ENCODE measurements at regions not wholly inside any gene's neighbourhood (a gene's known extent, or its start where the extent isn't known, plus 50 kb on each side); places are given as distances from the start of the nearest gene placed in this dataset.
"Not testable (repeated sequence)": the region's sequence is repeated elsewhere in the genome, so short reads cannot be mapped to it uniquely, and the experiment has no call there.

DNA sequence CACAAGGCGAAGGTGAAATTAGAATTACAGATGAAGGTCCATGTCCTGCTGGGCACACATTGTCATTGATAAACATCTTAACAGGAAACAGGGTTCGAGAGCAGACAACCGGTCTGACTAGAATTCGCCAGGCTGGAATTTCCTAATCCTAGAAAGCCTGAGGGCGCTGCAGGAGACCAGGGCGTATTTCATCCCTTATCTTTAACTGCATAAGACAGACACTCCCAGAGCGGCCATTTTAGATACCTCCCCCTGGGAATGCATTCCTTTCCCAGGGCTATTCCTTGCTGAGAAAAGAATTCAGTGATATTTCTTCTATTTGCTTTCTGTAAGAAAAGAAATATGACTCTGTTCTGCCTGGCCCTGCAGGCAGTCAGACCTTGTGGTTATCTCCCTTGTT lies 357.7 kb downstream of the FAM170A start:
- not testable (repeated sequence) for DNase-seq (ENCODE audit: low read depth in 4 of 4, low spot score in 2 of 4)

DNA sequence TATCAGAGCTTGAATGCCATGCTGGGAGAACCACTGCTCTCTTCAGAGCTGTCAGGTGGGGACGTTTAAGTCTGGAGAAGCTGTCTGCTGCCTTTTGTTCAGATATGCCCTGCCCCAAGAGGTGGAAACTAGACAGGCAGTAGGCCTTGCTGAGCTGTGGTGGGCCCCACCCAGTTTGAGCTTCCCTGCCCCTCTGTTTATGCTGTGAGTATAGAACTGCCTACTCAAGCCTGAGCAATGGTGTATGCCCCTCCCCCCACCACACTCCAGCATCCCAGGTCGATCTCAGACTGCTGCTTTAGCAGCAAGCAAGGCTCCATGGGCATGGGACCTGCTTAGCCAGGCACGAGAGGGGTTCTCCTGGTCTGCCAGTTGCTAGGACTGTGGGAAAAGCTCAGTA lies 362.3 kb downstream of the FAM170A start:
- DNase-seq (ENCODE audit: low read depth in 4 of 4, low spot score in 2 of 4): no peak

DNA sequence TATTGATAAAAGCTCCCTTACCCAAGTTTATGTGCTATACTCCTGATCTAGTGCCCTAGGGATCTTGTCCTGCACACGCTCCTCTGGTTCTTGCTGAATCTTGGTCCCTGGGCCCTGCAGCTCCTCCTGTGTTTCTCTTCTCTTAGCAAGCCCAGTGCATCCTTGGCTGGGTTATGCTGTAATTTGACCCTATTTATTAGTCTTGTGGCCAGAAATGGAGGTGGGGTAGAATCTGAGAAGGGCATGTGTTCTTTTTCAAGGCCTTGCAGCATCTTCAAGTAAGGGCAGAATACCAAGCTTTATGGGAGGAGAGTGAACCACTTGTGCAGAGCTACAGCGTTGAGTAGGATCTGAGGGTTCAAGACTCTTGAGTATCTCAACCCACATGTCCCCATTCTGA lies 366.8 kb downstream of the FAM170A start:
- no peak for DNase-seq (ENCODE audit: low read depth in 4 of 4, low spot score in 2 of 4)

DNA sequence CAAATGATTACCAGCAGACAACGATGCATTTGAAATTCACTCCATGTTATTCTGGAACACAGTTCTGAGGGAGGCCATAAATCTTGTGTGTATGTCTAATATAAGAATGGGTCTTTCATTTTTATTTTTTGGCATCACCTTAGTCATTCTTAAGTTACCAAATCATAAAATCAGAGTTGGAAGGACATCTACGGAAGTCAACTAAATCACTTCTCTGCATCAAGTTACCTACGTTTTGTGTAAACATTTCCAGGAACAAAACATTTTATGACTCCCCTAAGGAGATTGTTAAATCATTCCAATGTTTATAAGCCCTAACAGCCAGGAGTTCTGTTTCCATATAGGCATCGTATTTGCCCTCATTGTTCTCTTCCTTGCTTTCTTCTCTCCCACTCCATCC lies 378.2 kb downstream of the FAM170A start:
- DNase-seq (ENCODE audit: low read depth in 4 of 4, low spot score in 2 of 4): peak in 1 of 4 donors; percentile 4

DNA sequence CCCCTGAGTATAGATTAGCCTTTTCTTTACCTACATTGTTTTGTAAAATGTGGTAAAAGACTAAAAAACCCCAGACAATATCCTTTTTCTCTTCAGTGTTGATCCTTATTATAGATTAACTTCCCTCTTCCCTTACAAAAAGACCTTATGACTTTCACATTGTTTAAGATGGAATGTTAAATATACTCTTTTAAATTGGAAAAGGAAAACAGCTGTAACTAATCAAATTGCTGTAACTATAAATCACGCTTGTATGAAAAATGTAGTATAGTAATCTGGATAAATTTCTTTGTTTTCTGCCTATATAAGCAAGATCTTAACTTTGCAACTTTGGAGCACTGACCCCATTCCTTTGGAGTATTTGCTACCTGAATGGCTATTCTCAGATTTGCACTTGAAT lies 383.1 kb downstream of the FAM170A start:
- DNase-seq (ENCODE audit: low read depth in 4 of 4, low spot score in 2 of 4): no peak

DNA sequence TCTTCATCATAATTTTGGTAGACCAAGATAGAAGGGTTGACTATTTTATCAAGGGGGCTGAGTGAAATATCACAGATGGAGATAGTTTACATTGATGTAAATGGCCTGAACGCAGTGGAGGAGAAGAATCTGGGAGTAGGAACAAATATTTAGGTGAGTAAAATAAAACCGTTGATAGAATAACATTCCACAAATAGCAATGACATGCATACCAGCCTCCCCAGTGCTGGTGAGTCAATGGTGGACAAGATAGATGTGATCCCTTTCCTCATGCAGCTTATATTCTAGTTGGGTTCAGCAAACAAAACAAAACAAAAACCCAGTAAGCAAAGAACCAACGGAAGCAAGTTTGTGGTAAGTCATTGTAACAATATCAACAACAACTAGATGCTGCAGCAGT lies 385.2 kb downstream of the FAM170A start:
- DNase-seq (ENCODE audit: low read depth in 4 of 4, low spot score in 2 of 4): no peak

DNA sequence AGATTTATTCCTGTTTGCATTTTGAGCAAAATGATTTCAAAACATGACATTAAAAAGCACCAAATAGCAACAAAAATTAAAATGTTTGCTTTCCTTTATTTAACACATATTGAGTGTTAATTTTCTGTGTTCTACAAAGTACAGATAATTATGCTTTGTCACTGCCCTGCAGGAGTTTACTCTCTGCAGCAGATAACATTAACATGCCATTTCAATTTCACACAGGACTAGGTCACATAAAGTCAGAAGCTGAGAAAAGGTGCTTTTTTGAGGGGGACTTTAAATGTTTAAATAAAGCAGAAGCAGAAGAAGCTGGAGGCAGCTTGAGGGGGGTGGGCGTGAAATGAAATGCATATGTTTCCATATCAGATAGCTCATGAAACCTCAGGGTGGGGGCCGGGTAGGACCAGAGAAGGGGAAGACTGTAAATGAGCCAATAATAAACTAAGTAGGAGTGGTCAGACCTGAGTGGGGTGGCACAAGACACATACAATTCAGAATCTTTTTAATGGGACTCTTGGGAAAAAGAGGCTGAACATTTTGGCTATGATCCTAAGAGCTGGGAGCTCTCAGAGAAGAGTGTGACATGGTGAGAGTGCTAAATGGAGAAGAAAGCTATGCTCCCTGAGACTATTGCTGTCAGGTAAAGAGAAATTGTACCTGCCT lies 387.5 kb downstream of the FAM170A start:
- DNase-seq (ENCODE audit: low read depth in 4 of 4, low spot score in 2 of 4): no peak

DNA sequence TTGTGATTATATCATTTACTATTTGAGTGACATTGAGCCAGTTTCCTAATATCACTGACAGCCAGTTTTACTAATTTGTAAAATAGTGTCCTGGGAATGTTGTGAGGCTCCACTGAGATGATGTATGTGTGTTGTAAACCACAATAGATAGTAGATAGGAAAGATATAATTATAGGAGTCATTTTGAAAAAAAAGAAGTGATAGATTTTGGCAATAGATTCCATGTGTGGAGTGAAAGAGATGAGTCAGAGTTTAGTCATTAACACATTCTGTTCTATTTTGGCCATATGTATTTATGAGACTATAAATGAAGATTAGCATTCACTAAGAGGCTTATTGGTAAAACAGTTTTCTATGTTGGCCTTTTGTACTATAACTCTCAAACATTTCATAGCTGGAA lies 388.2 kb downstream of the FAM170A start:
- no peak for DNase-seq (ENCODE audit: low read depth in 4 of 4, low spot score in 2 of 4)

DNA sequence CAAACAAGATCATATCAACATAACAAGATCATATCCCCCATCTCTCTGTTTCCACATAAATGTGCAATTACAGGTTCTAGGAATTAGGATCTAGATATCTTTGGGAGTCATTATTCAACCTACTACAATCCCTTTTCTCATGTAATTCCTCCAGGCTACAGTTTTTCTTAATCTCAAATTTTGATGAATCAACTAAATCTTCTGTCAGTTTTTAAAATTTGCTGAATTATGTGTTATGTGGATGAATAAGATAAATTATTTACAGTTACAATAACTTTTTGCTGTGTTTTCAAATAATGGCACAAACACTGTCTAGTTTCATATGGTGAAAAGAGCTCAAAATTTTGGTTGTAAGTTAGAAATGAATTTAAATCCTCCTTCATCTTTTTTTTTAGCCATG lies 405.8 kb downstream of the FAM170A start:
- no peak for DNase-seq (ENCODE audit: low read depth in 4 of 4, low spot score in 2 of 4)

DNA sequence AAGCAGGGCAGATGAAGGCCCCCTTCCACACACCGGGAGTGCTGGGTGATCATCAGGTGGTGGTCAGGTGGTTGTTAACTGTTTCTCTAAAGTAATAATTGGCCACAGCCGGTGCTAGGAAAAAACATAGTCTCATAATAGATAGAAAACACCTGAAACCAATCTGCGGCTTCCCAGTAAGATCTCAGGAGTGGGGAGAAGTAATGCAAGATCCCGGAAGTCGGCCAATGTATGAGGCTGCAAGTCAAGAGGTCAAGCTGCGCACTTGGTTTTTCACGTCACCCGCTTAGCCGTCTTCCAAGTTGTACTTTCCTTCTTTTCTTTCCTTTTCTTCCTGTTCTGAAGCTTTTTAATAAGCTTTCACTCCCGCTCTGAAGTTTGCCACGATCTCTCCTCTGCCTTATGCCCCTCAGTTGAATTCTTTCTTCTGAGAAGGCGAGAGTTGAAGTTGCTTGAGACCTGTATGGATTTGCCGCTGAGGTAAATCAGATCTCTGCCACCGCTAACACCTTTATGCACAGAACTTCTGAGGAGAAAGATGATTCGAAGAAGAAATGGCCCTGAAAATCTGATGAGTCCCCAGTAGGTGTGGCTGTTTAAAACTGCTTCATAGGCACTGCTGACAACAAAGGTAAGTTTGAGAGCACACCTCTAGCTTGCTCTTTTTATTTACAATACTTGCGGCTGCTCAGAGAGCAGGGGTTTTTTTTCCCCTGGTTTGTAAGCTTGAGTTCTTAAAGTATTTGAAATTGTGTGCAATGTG lies 406.6 kb downstream of the FAM170A start:
- DNase-seq (ENCODE audit: low read depth in 4 of 4, low spot score in 2 of 4): no peak

DNA sequence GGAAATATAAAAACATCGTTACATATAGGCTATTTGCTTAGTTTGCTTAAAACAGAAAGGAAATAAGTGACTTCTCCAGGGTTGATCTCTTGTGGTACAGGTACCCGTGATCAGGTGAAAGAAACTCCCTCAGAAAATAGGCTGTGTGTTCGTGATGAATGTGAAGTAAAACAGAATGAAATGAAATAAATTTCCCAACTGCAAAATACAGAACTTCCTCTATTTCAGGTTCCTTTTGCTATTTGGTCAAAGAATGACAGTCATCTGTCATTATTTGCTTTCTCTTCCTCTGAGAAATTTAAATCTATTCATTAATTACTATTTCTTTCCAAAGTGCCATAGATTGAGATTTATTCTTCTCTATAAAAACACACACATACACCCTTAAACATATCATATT lies 408.1 kb downstream of the FAM170A start:
- no peak for DNase-seq (ENCODE audit: low read depth in 4 of 4, low spot score in 2 of 4)

DNA sequence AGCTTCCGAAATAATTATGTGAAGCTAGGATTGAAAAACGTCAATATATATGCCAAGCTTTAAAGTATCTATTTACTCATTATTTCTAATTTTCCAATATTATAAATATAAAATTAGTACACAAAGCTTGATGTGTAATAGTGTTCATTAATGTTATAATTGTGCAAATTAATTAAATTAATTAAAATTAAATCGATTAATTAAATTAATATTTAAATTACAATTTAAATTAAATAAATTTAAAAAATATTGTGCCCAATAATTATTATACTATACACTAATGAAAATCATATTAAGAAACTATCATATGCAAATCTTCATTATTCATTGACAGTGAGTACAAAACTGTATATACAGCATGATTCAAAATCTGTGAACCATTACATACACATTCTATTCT lies 409.8 kb downstream of the FAM170A start:
- DNase-seq (ENCODE audit: low read depth in 4 of 4, low spot score in 2 of 4): no peak

DNA sequence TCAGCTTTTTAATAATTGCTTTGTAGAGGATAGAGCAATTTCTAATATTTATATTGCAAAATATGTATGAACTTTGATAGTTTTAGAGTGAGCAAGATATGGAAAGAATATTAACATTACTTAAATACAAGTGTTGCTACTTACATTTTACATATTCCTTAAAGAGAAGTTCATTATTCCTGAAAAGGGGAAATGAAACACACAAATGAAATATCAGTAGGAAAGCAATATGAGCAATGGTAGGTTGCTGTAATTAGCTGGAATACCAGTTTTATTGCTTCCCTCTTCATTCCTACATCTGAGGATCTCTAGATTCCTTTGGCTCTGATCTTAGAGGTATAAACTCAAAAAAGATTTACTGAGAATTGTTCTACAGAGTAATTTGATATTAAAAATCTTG lies 414.1 kb downstream of the FAM170A start:
- DNase-seq (ENCODE audit: low read depth in 4 of 4, low spot score in 2 of 4): no peak

DNA sequence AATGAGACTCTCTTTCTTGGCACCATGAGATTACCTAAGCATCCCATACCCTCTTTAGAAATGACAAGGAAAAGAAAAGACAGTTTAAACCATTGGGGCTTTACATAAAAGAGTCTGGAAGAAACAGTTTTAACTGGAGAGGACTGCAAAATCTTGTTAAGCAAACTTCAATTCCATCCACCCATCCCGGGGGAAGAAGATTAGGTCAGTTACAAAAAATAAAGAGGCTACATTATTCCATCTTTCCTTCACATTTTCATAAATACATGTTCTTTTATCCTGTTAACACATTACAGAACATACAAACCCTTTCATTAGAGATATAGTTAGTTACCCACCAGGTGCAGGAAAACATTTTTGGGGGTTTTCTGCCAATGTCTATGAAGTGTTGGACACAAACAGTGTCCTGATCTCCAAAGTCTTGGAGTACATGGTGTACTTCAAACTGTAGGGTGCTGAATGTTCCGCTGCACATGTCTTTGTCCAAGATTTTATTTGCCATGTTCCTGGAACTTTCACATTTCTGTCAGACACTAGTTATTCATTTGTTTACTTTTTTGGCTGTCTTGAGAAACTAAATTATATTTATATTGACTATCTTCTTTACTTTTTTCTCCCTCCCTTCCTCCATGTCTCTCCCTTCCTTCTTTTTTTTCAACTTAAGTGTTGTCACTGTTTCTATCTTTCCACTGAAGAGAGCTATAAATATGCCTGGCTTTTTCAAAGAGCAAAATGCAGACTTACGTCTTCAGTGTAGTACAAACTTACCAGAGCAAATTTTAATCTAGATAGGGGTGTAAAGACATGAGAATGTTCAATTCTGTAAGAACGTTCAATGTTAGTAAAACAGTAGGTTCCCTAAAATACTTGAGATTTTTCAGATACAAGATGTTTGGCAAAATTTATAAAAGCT lies 410.9 kb upstream of the PRR16 start:
- no peak for DNase-seq (ENCODE audit: low read depth in 4 of 4, low spot score in 2 of 4)

DNA sequence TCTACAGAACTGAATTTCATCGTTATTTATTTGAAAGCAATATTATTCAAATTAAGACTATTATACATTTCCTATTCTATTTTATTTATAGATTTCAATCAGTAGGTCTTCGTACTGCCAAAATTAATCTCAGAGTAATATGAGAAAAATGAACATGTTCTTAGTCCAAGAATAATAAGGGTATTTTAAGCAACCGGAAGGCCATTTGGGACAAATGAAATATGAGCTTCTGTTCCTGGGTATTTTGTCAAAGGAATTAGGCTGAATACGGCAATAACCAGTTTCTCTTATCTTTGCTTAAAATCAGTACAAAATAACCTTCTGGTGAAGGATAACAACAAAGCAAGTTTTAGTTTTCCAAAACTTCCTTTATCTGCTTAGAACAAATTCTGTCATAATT lies 410.3 kb upstream of the PRR16 start:
- no peak for DNase-seq (ENCODE audit: low read depth in 4 of 4, low spot score in 2 of 4)

DNA sequence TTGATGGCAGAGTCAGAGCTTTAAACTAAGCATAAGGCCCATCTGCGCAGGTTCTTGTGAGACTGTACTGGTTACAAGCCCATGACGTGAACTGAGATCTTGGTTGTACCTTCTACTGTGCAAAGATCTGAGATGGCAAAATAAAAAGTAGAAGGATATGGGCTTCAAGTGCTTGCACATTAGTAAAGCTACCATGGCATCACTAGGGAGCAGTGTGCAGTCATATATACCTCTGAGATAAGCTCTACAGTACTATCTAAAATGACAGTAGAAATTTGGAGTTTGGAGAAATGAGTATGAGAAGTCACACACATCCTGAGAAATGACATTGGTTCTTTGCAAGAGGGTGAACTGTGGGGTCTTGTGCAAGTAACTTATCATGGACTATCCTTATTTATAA lies 408.2 kb upstream of the PRR16 start:
- DNase-seq (ENCODE audit: low read depth in 4 of 4, low spot score in 2 of 4): no peak

DNA sequence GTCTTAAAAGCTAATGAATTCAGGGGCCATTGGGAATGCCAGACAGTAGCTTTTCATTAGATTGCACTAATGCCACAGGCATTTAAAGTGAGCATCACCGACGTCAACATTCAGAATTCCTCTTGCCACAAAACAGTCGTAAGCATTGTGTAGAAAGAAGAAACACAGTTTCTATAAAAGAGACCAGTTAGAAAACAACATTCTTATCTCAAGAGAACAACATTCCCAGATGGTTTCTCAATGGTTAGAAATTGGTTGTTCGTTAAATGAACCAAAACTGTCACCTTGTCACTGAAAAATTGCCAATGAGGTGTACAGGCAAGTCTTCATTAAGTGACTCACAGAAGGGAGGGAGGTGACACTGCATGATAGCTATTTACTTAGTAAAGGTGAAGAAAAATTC lies 401.6 kb upstream of the PRR16 start:
- no peak for DNase-seq (ENCODE audit: low read depth in 4 of 4, low spot score in 2 of 4)

DNA sequence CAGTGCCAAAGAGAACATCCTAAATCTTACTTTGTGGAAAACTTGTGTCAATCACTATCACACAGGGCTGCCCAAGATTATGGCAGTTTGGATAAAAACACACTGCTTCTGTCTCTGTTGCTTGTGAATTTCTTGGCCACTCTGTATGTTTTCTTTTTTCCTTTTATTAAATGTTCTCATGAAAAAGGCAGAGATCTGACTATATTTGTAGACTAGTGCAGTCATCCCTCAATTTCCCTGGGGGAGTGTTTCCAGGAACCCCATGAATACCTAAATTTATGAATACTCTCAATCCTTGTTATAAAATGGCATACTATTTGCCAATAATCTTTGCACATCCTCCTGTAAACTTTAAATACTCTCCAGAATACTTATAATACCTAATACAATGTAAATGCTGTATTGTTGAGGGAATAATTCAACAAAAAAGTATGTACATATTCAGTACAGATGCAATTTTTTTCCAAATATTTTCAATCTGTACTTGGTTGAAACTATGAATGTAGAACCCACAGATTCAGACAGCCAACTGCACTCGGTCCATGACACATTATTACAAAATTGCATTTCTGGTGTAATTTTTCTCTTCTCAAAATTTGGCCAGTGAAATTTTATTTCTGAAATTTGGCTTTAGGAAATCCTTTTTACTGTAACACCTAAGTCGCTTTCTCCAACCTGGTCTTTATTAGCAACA lies 391.9 kb upstream of the PRR16 start:
- DNase-seq (ENCODE audit: low read depth in 4 of 4, low spot score in 2 of 4): no peak

DNA sequence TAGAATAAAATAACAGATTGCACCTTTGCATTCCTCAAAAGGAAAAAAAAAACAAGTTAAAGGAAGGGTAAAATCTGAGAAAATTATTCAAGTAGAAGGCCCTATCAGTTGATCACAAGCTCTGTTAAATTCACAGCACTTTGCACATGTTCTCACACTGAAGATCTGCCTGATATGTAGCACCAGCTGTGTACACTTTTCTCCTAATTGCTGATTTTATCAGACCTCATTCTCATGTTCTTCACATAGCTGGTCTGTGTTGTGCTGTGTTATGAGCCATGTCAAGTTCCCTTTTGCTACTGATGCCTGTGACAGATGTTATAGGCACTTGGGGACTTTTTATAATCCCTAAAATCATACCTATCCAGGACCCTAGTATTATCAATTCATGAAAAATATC lies 390.4 kb upstream of the PRR16 start:
- DNase-seq (ENCODE audit: low read depth in 4 of 4, low spot score in 2 of 4): no peak

DNA sequence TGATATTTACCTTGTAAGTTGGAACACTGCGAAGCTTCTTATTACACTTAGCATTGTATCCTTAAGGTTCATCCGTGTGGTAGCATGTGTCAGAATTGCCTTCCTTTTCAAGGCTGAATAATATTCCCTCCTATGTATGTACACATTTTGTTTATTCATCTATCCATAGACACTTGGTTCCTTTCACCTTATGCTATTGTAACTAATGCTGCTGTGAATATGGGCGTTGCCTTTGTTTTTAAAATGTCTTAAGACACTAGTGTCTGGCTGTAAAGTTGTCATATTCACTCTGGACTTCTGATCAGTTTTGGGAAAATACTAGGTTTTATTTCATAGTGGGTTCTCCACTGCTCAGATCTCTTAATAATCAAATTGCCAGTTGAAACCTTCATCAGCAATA lies 383.3 kb upstream of the PRR16 start:
- DNase-seq (ENCODE audit: low read depth in 4 of 4, low spot score in 2 of 4): no peak

Measured in left renal cortex interstitium (tissue), 4 donors.